Activated CD8-positive, alpha-beta memory T cell treated with anti-CD3 and anti-CD28 coated beads, Interleukin-2, amount 50 U/mL, for 4 hours (primary cell): ENCODE measurements at regions not wholly inside any gene's neighbourhood (a gene's known extent, or its start where the extent isn't known, plus 50 kb on each side); places are given as distances from the start of the nearest gene placed in this dataset.

Experiments
- DNase-seq: peaks from one replicate; pipeline ENCODE4 v3.0.0-alpha.2; 2020

DNA sequence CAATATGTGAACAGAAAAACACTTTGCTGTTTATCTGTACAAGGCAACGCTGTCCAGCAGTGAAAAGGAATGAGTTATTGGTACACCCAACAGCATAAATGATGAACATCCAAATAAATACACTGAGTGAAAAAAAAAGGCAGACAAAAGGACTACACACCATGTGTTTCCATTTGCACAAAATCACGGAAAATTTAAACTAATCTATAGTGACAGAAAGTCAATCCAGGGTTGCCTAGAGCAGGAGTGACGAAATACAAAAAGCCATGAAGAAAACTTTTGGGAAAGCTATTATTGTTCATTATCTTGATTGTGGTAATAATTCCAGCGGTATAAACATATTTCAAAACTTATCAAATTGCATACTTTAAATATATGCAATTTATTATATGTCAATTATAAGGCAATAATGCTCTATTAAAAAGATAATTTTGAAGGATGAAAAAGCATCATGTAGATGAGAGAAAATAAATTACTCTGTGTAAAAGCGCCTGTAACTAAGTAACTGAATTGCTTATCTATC, 578.0 kb upstream of the TMEM132C start:
- no peak for DNase-seq

DNA sequence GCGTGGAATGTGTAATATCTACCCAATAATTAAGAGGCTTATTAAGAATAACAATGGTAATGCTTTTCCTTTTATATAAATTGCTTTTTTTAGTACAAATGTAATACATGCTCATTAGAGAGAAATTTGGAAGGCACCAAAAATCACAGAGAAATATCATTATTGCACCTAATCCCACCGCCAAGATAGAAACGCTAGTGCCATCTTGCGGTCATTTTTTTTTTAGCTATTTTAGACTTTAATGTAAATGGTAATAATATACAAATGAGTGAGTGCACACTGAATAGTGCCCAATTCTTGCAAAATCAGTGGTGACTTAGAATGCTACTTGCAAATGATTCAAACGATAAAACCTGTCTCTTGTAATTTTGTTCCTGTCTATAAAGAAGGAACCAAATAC, 576.8 kb upstream of the TMEM132C start:
- DNase-seq = no peak

DNA sequence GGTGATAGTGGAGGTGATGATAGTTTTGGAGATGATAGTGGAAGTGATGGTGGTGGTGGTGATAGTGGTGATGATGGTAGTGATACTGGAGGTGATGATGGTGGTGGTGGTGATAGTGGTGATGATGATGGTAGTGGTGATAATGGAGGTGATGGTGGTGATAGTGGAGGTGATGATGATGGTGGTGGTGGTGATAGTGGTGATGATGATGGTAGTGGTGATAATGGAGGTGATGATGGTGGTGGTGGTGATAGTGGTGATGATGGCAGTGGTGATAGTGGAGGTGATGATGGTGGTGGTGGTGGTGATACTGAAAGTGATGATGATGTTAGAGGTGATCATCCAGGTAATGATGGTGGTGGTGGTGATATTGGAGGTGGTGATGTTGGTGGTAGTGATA, 570.0 kb upstream of the TMEM132C start:
- DNase-seq = no peak

DNA sequence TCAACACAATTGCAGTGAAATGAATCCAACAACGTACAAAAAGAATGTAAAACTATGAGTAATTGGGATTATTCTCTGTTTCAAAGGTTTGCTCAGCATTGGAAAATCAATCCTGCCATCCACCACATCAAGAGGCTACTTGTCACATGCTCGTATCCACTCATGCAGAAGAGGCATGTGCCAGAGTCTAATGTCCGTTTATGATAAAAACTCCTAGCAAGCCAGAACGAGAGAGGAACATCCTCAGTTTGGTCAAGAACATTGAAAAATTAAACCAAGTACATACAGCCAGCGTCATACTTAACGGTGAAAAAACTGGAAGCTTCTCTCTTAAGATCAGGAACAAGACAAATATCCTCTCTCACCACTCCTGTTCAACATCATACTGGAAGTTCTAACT, 563.9 kb upstream of the TMEM132C start:
- DNase-seq = no peak

DNA sequence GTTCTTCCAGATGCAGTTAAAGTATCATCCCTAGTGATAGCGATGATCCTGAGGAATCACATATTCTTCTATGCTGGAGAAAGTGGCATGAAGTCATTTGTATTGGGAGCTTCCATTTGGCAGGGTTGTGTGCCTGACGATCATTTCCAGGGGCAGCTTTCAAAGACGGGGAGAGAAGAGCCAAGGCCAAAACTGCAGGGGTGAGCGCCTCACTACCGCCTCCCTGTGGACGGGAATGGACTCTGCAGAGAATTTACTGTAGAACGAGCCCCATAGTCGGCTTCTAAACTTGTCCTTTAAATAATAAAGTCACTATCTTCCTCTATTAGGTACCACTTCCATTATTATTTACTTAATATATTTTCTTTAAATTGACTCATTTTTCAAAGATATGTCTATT, 555.9 kb upstream of the TMEM132C start:
- DNase-seq = no peak

DNA sequence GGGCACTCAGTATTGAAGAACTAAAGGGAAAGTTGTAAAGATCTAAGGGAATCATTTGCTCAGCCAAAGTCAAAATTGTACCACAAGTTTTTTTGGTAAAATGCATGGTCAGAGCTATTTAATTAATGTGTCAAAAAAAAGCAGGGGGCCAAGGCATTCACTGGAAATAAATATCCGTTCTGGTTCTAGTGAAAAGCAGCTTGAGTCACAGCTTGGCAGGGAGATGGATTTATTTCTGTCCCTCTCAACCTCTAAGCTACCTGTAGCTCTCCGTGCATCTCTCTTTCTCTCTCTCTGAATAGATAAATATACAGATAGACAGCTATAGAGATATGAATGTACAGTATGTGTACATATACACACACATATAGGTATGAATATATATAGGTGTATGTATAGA, 554.4 kb upstream of the TMEM132C start:
- no peak for DNase-seq

DNA sequence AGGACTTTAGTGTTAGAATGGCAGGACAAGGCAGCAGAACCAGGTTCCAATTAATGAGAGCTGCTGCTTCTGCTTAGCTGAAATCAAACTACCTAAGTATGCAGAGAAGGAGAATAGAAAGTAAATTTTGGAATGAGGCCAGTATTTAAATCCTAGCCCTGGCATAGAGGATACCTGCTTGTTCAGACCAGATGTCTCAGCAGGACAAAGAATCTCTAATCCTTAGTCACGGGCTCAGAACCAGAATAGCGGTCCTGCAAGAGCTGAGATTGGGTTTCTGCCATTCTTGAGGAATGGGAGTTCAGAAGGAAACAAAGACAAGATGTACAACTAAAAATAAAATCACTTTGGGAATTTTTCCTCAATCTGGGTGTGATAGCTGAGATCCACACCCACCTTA, 550.8 kb upstream of the TMEM132C start:
- no peak for DNase-seq

DNA sequence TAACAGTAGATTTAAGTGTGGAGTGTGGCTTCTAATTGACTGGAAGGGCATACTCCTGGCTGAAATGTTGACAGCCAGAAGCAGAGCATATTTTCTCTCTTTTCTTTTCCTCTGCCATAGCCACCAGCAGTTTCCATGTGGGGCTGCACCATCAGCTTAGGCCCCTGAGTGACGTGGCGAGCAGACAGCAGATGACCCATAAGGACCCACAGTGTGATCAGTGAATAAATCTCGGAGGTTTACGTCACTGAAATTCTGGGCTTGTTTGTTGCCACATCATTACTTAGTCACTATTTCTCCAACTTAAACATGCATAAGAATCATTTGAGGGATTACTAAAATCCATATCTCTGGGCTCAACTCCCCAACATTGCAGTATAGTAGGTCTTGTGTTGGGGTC, 549.7 kb upstream of the TMEM132C start:
- DNase-seq = no peak

DNA sequence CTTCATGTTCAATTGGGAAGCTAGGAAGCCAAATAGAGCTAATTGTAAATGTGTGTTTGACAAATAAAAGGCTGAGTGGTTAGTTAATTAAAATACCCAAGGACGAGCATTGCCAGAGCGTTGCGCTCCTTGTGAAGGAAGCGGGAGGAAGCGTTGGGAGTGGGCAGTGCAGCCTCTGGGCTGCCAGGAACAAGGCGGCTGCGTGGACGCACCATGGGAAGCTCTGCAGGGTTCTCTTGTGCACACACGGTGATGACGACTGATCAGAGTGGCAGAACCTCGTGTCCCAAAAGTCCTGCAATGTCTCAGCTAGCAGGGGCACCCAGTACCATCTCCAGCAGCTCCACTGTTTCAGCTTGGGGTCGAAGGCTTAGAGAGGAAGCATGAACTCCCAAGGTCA, 546.6 kb upstream of the TMEM132C start:
- DNase-seq = no peak

DNA sequence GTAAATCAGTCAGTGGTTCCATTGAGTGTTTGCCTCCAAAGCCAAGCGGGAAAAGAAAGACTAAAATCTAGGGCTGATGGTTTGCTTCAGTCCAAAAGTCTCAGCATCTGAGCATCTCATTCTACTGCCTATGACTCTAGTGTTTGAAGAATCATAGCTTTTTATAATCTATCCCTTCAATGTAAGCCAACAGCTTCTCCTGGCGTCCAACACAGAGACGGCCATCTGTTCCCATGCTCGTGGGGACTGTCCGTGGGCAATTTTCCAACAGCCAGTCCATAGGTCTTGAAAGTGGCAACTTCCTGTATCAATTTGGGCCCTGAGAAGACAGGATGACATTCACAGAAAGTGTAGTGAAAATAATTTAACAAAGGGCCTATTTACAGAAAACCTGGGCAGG, 544.4 kb upstream of the TMEM132C start:
- DNase-seq = no peak

DNA sequence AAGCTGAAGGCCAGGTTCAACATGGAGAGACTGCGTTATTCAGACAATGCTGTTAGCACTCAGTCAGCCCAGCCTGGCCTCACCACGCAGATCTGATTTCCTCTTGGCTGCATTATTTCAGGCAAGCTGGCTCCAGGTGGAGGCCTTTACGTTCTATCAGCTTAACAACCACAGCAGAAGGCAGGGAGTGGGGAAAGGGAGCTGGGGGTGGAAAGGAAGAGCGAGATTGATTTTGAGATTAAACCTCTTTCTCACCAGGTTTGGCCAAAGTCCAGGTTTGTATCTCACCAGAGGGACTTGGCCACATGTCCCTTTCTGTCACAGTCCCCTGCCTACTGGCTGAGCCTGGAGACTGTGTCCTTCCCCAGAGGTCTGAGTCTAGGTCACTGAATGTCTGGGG, 543.7 kb upstream of the TMEM132C start:
- no peak for DNase-seq

DNA sequence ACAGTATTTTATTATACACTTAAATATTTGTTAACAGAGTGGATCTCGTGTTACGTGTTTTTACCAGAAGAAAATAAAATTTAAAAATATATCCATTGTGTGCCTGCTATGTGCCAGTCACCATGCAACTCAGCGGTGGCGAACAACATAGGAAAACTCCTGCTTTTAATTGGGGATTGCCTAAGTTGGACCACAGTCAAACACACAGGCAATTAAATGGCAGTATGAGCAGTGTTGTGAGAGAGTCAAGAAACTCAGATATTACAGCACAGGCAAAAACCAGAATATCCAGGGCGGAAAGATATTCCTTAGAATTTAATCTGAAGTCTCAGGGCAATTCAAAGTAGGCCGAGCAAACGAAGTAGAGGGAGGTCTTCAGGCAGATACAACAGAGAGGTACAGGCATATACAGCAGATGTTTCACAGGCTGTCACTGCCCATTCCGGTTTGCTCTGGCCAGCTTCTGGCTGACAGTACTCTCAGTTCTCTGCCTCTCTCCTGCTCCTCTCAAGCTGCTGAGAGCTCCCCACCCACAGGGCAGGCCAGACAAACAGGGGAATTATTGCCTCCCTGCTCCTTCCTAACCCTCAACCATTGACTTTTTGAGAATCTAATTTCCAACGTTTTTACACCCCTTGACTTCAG, 540.2 kb upstream of the TMEM132C start:
- DNase-seq = no peak

DNA sequence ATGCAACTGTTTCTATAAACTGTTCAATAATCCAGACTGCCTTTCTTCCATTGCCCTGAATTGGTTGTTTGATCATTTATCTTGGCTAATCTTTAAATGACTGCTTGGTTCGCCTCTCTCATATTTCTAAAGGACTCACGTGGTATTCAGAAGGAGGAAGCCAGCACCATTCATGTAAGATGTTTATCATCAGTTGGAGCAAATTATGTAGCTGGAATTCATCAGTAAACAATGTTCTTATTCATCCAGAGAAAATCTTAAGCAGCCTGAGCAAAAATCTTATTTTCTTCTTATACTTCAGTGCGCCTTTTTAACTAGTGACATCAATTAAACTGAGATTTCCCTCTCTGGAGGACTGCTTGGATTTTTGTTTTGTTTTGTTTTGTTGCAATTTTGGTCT, 538.7 kb upstream of the TMEM132C start:
- DNase-seq = no peak

DNA sequence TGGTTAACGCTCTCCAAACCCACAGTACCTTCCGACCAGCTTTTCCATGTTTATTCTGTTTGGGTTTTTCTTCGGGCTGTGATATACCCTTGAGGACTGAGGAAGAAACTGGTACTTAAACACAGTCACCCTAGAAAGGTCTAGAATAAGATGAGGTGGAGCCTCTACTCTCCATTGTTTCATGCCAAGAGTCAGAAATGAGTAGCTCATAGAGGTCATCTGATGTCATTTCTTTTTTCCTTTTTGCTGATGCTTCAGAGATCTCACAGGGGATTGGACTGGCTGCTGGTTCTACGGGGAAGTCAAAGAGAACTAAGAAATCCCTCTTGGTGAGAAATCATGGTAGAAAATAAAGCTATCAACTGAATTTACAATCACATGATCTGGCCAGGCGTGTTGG, 538.2 kb upstream of the TMEM132C start:
- no peak for DNase-seq

DNA sequence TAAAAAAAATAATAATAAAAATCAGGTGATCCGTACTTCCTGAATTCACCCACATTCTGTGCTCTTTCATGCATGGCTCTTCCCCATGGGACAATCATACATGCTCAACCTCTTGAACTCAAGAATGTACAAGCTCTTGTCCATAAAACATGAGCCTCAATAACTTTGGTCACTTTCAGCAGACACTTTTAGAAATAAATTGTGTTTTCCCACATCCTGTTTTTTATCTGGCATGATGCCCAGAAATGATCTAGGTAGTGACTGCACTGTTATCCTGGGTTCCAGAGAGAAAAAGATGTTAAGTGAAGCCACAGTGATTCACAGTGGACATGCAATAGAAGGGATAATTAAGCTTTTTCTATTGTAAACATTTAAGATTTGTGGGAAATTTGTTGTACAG, 537.6 kb upstream of the TMEM132C start:
- DNase-seq = no peak

DNA sequence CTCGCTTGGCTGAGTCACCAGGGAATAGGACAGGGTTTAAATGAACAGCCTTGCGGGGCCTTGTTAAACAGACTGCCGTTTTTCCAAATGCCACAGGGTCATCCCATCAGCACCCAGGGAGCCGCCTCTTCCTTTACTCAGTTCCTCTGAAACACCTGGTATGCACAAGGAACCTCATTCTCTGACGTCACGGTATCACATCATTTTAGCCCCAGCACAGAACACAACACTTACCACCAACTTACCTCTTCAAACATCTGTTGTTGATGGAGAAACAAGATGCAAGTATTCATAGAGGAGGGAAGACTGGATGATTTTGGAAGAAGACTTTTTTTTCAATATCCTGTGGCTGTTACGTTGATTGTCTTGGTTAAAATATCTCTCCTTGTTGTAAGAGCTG, 535.3 kb upstream of the TMEM132C start:
- no peak for DNase-seq

DNA sequence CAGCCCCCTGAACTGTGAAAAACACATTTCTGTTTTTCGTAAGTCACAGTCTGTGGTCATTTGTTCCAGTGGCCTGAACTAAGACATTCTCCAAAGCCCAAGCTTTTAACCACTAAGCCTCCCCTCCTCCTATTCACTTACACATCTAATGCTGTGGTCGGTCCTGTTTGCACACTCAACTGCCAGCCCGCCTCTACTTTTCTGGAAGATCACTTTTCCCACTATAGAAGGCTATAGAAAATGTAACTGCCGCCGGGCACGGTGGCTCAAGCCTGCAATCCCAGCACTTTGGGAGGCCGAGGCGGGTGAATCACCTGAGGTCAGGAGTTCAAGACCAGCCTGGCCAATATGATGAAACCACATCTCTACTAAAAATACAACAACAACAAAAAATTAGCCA, 524.7 kb upstream of the TMEM132C start:
- DNase-seq = no peak

DNA sequence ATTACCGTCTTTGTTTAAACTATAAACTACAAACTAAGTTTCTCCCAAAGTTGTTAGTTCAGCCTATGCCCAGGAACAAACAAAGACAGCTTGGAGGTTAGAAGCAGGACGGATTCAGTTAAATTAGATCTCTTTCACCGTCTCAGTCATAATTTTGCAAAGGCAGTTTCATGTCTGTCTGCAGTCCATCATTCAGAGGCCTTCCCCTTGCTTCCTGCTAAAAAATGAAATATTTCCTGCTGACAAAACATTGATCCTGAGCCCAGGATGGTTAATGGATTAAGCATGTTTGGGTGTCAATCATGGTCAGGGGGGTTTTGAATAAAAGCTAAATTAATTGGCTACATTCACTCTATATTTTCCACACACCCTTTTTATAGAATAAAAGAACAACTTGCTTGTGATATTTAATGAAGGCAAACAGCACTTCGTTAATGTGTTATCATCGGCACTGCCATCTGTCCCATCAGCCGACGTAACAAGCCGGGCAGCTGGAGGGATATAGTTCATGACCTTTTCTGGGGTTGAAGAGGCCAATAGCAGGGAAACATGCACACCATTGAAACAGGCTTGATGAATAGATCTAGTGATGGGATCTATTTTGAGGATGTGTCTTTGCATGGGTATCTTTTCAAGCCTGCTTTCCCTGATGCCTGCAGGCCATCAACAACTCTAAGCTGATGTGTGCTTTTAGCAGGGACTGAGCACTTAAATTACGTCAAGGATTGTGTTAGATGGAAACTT, 521.3 kb upstream of the TMEM132C start:
- no peak for DNase-seq

DNA sequence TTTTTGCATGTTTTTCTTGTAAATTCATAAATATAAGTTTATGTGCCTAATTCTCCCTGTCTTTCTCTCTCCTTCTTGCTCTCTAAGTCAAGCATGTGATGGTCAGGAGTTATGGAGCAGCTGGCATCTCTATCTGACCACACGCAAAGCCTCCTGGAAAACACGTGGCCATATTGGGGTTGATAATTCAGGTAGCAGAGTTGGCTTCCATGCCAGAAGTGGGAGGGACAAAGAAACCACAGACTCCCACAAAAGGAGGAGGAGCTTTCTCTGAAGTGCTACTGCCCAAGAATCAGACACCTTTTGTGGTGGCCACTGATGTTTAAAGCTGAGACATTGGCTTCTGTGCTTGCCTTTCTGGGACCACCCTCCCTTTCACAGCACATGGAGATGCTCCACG, 517.6 kb upstream of the TMEM132C start:
- no peak for DNase-seq

DNA sequence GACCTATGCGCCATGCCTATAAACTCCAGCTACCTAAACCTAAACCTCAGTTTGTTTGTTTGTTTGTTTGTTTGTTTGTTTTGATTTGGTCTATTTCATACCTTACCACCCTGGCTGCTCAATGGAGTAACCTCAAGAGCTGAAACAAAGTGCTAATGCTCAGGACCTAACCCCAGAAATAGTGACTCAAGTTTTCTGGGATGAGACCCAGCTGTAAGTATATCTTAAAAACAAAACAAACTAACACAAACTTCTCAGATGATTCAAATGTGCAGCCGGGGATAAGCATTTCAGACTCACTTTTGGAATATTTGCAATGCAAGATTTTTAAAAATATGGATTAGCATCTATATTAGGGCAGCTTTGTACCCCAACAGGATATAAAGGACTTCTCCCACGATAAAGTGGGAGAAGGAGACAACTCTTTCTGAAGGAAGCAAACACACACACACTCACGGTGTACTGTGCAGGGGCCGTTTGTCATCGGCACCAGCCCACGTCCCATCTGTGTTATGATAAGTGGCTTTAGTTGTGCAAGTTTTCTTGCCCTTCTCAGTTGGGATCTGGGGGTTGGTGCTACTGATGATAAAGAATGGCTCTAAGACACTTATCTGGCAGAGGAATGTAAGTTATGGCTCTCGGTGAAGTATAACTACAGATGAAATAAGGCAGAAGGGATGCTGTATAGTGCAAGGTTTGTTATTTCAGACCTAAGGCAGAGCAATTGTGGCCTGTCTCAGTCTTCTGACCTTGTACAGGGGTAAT, 516.7 kb upstream of the TMEM132C start:
- DNase-seq = no peak

DNA sequence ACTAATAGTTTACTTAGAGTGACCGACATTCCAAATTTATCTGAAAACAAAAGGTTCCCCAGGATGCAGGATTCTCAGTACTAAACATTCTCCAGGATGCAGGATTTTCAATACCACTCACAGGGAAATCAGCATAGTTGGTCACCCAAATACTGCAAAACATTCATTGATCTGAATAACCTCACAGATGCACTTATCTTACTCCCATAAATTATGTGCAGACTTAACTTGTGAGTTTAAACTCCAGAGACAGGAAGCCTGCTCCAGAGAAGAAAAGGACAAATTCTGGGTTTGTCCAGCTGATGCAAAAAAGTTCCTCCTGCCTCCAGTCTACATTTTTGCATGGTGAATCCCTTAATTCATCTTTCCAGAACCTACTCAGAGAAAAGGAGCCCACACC, 514.2 kb upstream of the TMEM132C start:
- DNase-seq = no peak

DNA sequence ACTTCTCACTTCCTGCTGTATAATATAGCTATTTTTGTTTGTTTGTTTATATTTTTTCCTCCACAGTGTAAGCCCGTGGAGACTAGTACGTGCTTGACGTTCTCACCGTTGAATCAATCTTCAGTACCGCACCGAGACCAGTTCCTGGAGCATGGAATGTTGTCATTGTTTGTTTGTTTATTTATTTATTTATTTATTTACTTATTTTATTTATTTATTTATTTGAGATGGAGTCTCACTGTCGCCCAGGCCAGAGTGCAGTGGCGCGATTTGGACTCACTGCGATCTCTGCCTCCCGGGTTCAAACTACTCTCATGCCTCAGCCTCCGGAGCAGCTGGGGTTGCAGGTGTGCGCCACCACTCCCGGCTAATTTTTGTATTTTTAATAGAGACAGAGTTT, 506.6 kb upstream of the TMEM132C start:
- DNase-seq = no peak

DNA sequence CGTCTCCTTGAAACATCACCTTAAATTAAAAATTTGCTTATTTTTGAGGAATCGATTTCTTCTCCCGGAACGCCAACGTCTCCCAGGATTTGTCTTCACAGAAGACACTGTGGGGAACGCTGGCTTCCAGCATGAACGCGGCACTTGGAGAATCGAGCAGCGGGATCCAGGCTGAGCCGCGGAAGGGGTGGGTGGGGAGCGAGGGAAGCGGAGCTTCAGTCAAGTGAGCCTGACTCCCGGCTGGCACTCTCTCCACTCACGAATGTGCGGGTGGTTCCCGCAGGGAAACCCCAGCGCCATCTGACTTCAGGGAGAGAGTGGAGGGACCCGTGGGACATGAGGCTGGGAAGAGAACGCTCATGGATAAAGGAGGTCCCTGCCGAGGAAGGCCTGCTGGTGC, 506.0 kb upstream of the TMEM132C start:
- DNase-seq = no peak

DNA sequence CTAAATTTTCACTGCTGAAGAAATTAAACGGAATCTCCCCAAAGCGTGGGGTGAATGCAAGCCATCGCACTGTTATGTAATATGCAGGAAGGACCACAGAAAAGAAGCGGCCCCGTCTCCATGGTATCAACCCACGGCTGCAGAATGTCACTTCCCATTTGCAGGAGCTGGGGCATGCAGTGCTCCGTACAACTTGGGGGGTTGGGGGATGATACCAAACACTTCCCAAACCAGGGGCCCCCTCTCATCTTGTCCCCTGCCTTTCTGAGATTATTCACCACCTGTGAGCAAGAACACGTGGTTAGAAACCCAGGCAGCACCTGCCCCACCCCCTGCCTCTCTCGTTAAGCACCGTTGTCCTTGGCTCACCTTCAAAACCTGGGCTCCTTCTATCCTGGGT, 505.1 kb upstream of the TMEM132C start:
- no peak for DNase-seq
